Activated T-helper 2 cell treated with anti-CD3 and anti-CD28 coated beads, Interferon-gamma antibody, Interleukin-2, Interleukin-4, amounts not matched to agents 10 μg/mL and 5 μg/mL and 100 μg/mL, durations not matched to agents 14 hours and 24 hours and 36 hours (primary cell): ENCODE measurements at regions not wholly inside any gene's neighbourhood (a gene's known extent, or its start where the extent isn't known, plus 50 kb on each side); places are given as distances from the start of the nearest gene placed in this dataset.

Source experiments
- DNase-seq: peaks from one replicate; pipeline ENCODE4 v3.0.0; 2021; ENCODE audit warnings: low spot score
- H3K27ac Mint-ChIP-seq: one replicate; pipeline ENCODE4 v1.8.0; 2021; ENCODE audit warnings: mixed read lengths
- H3K27me3 Mint-ChIP-seq: one replicate; pipeline ENCODE4 v1.8.0; 2021; ENCODE audit warnings: low read depth, mixed read lengths
- H3K36me3 Mint-ChIP-seq: one replicate; pipeline ENCODE4 v1.8.0; 2021; ENCODE audit warnings: low read depth, mixed read lengths
- H3K4me1 Mint-ChIP-seq: one replicate; pipeline ENCODE4 v1.8.0; 2021; ENCODE audit warnings: low read depth, mixed read lengths
- H3K4me3 Mint-ChIP-seq: one replicate; pipeline ENCODE4 v1.8.0; 2021; ENCODE audit warnings: low read depth, mild to moderate bottlenecking, moderate library complexity, mixed read lengths
- H3K9me3 Mint-ChIP-seq: one replicate; pipeline ENCODE4 v1.8.0; 2021; ENCODE audit warnings: mixed read lengths
- intact Hi-C: fragments of 100-400 bp; cut with micrococcal nuclease; formaldehyde crosslinking; loops from one replicate; pipeline ENCODE4 v1.15.1; 2023

- DNase-seq = no peak
- Mint-ChIP-seq H3K4me1 (peaks cover 12% of the 10 kb centered on the region), H3K9me3 (no peaks in the 10 kb centered on the region), H3K4me3 (no peak overlapping the region), H3K27me3 (peaks cover 5% of the 10 kb centered on the region), H3K27ac (no peak overlapping the region), H3K36me3 (no peaks in the 10 kb centered on the region)
- intact Hi-C loops = no loop called here
Observed at GRCh38 chr10:8296734-8297101, 242.2 kb downstream of the GATA3 start.

DNA sequence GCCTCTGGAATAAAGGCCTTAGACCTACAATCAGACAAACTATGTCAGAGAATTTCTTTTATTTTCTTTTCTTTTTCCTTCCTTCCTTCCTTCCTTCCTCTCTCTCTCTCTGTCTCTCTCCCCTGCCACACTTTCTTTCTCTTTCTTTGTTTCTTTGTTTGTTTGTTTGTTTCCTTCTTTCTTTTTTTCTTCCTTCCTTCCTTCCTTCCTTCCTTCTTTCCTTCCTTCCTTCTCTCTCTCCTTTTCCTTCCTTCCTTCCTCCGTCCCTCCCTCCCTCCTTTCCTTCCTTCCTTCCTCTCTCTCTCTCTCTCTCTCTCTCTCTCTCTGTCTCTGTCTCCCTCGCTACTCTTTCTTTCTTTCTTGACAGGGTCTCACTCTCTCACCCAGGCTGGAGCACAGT is 242.6 kb downstream of the GATA3 start:
- no peak overlapping the region for H3K4me3 Mint-ChIP-seq
- peaks cover 5% of the 10 kb centered on the region for H3K27me3 Mint-ChIP-seq
- H3K36me3 Mint-ChIP-seq = no peaks in the 10 kb centered on the region
- H3K9me3 Mint-ChIP-seq = no peaks in the 10 kb centered on the region
- no peak for DNase-seq
- intact Hi-C loops = no loop called here
- H3K4me1 Mint-ChIP-seq = peaks cover 13% of the 10 kb centered on the region
- no peak overlapping the region for H3K27ac Mint-ChIP-seq

GRCh38 chr10:8297959-8298358 is 243.5 kb downstream of the GATA3 start:
- no peak for DNase-seq
- H3K4me1 Mint-ChIP-seq = peaks cover 21% of the 10 kb centered on the region
- intact Hi-C loops = no loop called here
- no peak overlapping the region for H3K27ac Mint-ChIP-seq
- H3K36me3 Mint-ChIP-seq = no peaks in the 10 kb centered on the region
- no peaks in the 10 kb centered on the region for H3K9me3 Mint-ChIP-seq
- peaks cover 5% of the 10 kb centered on the region for H3K27me3 Mint-ChIP-seq
- no peak overlapping the region for H3K4me3 Mint-ChIP-seq

DNA sequence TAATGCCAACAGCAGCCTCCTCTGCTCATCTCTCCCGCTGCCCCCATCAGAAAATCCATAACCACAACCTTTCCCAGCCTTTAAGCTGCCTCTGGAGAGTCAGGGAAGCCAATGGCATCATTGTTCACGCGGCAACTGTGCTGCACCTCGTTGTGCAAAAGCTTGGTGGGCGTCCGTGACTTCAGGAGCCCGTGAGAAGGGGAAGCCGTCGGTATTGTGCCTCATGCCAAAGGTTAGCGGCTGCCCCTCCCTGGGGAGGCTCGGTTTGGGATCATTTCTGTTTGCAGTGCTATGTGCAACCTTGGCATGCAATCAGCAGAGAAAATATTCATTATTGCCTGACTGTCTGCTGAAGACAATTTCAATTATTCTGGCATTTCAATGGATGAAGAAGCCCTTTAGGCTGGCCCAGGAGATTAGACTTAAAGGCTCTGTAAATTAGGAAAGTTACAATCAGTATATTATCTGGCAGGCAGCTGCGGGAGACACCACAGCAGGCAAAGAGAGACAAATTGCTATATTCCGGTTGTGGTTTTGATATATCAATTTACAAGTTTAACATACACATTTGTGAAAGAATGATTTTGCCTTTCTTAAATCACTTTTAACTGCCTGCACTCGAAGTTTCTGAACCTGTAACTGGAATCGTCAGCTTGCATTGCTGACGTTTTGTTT is 244.5 kb downstream of the GATA3 start:
- peaks cover 24% of the 10 kb centered on the region for H3K4me1 Mint-ChIP-seq
- no peaks in the 10 kb centered on the region for H3K36me3 Mint-ChIP-seq
- intact Hi-C loops = no loop called here
- no peaks in the 10 kb centered on the region for H3K9me3 Mint-ChIP-seq
- DNase-seq = no peak
- H3K27ac Mint-ChIP-seq = no peak overlapping the region
- H3K4me3 Mint-ChIP-seq = no peak overlapping the region
- peaks cover 5% of the 10 kb centered on the region for H3K27me3 Mint-ChIP-seq

DNA sequence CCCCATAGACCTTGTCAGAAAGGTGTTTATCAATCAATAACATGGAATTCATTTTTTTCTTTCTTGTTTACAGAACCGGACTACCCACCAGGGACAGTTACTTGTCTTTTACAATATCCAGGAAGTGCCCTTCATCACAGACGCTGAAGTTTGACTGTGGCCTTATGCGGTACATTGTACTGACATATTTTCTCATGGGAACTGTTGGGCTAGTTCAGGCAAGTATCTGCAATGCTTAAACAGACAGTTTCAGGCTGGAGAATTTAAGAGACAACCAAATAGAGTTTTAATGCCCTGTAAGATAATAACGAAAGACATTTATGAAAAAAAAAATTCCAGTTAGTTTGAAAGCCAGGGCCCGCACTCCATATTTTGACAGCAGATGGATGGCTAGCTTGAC is 246.4 kb downstream of the GATA3 start:
- H3K27ac Mint-ChIP-seq = no peak overlapping the region
- peaks cover 5% of the 10 kb centered on the region for H3K27me3 Mint-ChIP-seq
- no peak overlapping the region for H3K4me3 Mint-ChIP-seq
- H3K4me1 Mint-ChIP-seq = peaks cover 20% of the 10 kb centered on the region
- intact Hi-C loops = no loop called here
- DNase-seq = no peak
- no peaks in the 10 kb centered on the region for H3K9me3 Mint-ChIP-seq
- H3K36me3 Mint-ChIP-seq = no peaks in the 10 kb centered on the region

- H3K27me3 Mint-ChIP-seq = peaks cover 5% of the 10 kb centered on the region
- H3K36me3 Mint-ChIP-seq = no peaks in the 10 kb centered on the region
- H3K9me3 Mint-ChIP-seq = no peaks in the 10 kb centered on the region
- no peak overlapping the region for H3K4me3 Mint-ChIP-seq
- H3K4me1 Mint-ChIP-seq = peaks cover 23% of the 10 kb centered on the region
- no peak for DNase-seq
- no peak overlapping the region for H3K27ac Mint-ChIP-seq
- intact Hi-C loops = no loop called here
Observed at GRCh38 chr10:8301333-8301732, 246.8 kb downstream of the GATA3 start.

DNA sequence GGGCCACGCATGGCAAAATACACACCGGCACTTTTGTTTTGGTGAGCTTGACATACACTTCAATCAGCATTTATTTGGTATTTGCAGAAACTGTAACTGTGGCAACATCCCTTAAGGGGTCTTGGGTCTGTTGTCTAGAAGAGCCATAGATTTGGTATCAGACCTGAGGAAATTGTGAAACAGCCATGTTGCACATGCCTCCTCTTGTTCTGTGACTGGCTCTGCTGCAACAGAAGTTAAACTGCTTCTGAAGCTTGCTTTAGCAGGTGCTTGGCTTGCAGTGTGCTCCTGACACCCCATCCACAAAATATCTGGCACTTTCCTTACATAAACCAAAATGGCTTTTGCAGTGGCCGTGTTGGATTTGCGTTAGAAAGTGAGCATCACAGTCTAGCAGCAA is 247.3 kb downstream of the GATA3 start:
- Mint-ChIP-seq H3K4me1 (peaks cover 27% of the 10 kb centered on the region), H3K36me3 (no peaks in the 10 kb centered on the region), H3K27ac (no peak overlapping the region), H3K4me3 (no peak overlapping the region), H3K27me3 (peaks cover 5% of the 10 kb centered on the region), H3K9me3 (no peaks in the 10 kb centered on the region)
- DNase-seq = no peak
- intact Hi-C loops = no loop called here

DNA sequence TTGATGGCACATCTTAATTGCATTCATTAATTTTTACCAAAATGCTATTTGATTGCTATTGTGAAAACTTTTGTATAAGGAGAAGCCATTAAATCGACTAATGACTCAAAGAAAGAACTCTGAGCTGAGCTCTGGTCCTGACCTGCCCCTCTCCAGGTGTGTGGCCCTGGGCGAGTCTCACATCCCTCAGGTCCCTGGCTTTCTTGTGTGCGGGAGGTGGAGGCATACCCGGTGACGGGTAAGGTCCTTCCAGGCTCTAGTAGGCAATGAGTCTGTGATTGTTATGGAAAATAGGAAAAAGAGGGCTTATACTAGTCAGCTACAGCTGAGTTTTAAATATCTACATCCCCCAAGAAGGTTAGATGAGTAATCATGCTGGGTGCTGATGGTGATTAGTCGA is 248.1 kb downstream of the GATA3 start:
- Mint-ChIP-seq H3K27ac (no peak overlapping the region), H3K9me3 (no peaks in the 10 kb centered on the region), H3K4me1 (peaks cover 30% of the 10 kb centered on the region), H3K27me3 (peaks cover 5% of the 10 kb centered on the region), H3K36me3 (no peaks in the 10 kb centered on the region), H3K4me3 (no peak overlapping the region)
- intact Hi-C loops = no loop called here
- DNase-seq = no peak

- Mint-ChIP-seq H3K9me3 (no peaks in the 10 kb centered on the region), H3K36me3 (no peaks in the 10 kb centered on the region), H3K4me3 (no peak overlapping the region), H3K27ac (no peak overlapping the region), H3K4me1 (peaks cover 30% of the 10 kb centered on the region), H3K27me3 (no peaks in the 10 kb centered on the region)
- DNase-seq = no peak
- intact Hi-C loops = no loop called here
Observed at GRCh38 chr10:8304861-8305260, 250.4 kb downstream of the GATA3 start.

DNA sequence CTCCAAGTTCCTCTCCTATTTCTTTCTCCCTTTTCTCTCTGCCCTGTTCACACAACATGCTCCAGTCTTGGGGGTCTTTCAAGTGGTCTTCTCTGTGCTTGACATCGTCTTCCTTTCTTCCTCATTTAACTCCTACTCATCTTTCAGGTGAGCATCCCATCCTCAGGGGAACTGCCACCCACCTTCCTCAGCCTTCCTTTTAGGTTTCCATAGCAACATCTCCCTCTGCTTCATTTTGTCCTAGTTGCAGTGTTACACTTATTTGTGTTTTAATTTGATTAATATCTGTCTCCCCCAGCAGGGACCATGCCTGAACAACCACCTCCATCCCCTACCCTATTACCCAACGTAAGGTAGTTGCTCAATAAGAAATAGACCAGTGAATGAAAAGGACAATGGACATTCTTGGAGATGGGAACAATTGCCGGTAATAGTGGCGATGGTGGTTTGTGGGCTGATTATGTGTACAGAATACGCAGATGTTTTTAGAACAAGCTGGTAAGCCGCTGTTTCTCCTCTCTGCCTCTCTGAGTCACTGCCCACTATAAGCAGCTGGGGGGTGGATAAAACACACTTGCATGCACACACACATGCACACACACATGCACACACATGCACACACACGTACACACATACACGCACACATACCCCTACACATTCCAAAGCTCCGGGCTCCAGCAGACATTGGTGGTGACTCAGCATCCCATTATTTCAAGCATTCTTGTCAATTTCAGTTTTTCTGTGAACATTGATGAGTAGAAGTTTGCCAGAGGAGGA is 251.6 kb downstream of the GATA3 start:
- H3K36me3 Mint-ChIP-seq = peaks cover 3% of the 10 kb centered on the region
- H3K4me3 Mint-ChIP-seq = no peak overlapping the region
- intact Hi-C loops = no loop called here
- H3K27me3 Mint-ChIP-seq = no peaks in the 10 kb centered on the region
- peaks cover 3% of the 10 kb centered on the region for H3K9me3 Mint-ChIP-seq
- H3K27ac Mint-ChIP-seq = peak overlapping the region; percentile 24
- peaks cover 33% of the 10 kb centered on the region for H3K4me1 Mint-ChIP-seq
- DNase-seq = no peak

- Mint-ChIP-seq H3K27me3 (no peaks in the 10 kb centered on the region), H3K4me3 (no peak overlapping the region), H3K9me3 (peaks cover 3% of the 10 kb centered on the region), H3K27ac (peak overlapping the region; percentile 73), H3K36me3 (peaks cover 3% of the 10 kb centered on the region), H3K4me1 (peaks cover 41% of the 10 kb centered on the region)
- intact Hi-C loops = loop anchor here (1.0 kb wide), 1 partner anchor 65 kb away; no protein-coding TSS in a partner anchor
- no peak for DNase-seq
Observed at GRCh38 chr10:8306685-8307364, 252.3 kb downstream of the GATA3 start.

DNA sequence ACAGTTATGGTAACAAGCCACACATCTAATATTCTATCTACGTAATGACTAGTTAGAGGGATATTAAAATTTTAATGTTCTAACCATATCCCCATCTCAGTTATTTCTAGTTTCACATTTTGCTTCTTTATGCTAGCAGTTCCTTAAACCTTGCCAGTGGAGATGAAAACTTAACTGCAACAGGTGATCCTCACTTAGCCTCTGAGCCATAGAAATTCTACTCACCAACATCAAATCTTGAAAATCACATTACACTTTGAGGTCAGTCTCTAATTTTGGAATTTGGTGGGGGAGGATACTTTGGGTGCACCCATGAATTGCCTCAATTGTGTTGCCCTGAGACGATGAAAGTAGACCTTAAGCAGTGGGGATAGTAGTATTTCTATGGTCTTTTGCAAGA is 256.4 kb downstream of the GATA3 start:
- H3K4me1 Mint-ChIP-seq = peaks cover 63% of the 10 kb centered on the region
- intact Hi-C loops = no loop called here
- H3K27ac Mint-ChIP-seq = no peak overlapping the region
- peaks cover 28% of the 10 kb centered on the region for H3K36me3 Mint-ChIP-seq
- H3K9me3 Mint-ChIP-seq = peaks cover 16% of the 10 kb centered on the region
- H3K4me3 Mint-ChIP-seq = no peak overlapping the region
- H3K27me3 Mint-ChIP-seq = no peaks in the 10 kb centered on the region
- DNase-seq = no peak

DNA sequence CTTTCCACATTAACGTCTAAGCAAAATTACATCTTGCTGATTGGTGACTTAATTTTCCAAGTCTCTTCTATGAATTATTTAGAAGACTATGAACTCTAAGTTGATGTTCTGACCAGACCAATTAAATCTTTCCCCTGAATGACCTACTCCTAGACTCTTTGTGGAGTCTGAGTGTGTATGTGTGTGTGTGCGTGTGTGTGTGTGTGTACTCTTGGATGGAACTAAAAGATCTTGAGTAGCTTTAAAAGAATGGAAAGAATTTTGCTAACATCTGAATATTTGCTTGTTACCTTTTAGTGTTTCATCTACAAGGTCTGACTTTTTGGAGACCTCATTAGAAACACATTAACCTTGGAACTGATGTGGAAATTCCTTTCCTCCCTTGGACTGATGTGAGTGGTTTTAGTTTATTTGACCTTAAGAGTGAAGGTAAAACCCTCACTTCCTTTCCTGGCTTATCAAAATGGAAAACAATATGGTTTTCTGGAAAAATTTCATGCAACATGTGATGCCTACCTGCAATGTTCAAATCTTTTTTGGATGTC is 257.1 kb downstream of the GATA3 start:
- Mint-ChIP-seq H3K4me3 (no peak overlapping the region), H3K9me3 (peaks cover 21% of the 10 kb centered on the region), H3K27me3 (no peaks in the 10 kb centered on the region), H3K4me1 (peaks cover 61% of the 10 kb centered on the region), H3K27ac (peak overlapping the region; percentile 66), H3K36me3 (peaks cover 35% of the 10 kb centered on the region)
- no peak for DNase-seq
- intact Hi-C loops = no loop called here
